PFSK-1 (cell line): ENCODE measurements at regions not wholly inside any gene's neighbourhood (a gene's known extent, or its start where the extent isn't known, plus 50 kb on each side); places are given as distances from the start of the nearest gene placed in this dataset.

Source experiments
- FOXP2 ChIP-seq: optimal IDR thresholded peaks from 2 replicates; pipeline ENCODE3; 2011; ENCODE audit warnings: borderline replicate concordance, control low read depth, inconsistent platforms; ENCODE audit not compliant: insufficient read depth; ENCODE audit errors: extremely low read length, extremely low read depth
- POLR2AphosphoS5 ChIP-seq: IDR thresholded peaks from 2 replicates; pipeline ENCODE4 v1.6.1; 2012; ENCODE audit warnings: low read depth, mild to moderate bottlenecking, control low read depth, low read length, moderate library complexity
- SIN3A ChIP-seq: IDR thresholded peaks from 2 replicates; pipeline ENCODE4 v1.6.1; 2012; ENCODE audit warnings: mild to moderate bottlenecking, low read length, moderate library complexity, borderline replicate concordance; ENCODE audit not compliant: insufficient read depth
- TAF1 ChIP-seq: IDR thresholded peaks from 2 replicates; pipeline ENCODE4 v1.6.1; 2012; ENCODE audit warnings: low read length, control low read depth, borderline replicate concordance; ENCODE audit not compliant: insufficient read depth
- TF ChIP-seq, protein P1 (sequence below), 2 experiments: IDR thresholded peaks; 2 replicates each; pipeline versions ENCODE4 v1.6.1 to v1.8.0; 2011 to 2012; ENCODE audit warnings: low read depth in 2 of 2, low read length in 2 of 2, control low read depth in 1 of 2, inconsistent platforms in 1 of 2, mild to moderate bottlenecking in 1 of 2, moderate library complexity in 1 of 2; ENCODE audit not compliant: insufficient read depth in 1 of 2

GRCh38 chr1:87592156-87592555 is 263.5 kb downstream of the LMO4 start:
- TF ChIP-seq TAF1: no peak
- no peak for TF ChIP-seq SIN3A
- TF ChIP-seq, protein P1, sequence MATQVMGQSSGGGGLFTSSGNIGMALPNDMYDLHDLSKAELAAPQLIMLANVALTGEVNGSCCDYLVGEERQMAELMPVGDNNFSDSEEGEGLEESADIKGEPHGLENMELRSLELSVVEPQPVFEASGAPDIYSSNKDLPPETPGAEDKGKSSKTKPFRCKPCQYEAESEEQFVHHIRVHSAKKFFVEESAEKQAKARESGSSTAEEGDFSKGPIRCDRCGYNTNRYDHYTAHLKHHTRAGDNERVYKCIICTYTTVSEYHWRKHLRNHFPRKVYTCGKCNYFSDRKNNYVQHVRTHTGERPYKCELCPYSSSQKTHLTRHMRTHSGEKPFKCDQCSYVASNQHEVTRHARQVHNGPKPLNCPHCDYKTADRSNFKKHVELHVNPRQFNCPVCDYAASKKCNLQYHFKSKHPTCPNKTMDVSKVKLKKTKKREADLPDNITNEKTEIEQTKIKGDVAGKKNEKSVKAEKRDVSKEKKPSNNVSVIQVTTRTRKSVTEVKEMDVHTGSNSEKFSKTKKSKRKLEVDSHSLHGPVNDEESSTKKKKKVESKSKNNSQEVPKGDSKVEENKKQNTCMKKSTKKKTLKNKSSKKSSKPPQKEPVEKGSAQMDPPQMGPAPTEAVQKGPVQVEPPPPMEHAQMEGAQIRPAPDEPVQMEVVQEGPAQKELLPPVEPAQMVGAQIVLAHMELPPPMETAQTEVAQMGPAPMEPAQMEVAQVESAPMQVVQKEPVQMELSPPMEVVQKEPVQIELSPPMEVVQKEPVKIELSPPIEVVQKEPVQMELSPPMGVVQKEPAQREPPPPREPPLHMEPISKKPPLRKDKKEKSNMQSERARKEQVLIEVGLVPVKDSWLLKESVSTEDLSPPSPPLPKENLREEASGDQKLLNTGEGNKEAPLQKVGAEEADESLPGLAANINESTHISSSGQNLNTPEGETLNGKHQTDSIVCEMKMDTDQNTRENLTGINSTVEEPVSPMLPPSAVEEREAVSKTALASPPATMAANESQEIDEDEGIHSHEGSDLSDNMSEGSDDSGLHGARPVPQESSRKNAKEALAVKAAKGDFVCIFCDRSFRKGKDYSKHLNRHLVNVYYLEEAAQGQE (IDR thresholded peaks at IDR 0.05; ENCODE audit: insufficient read depth in 1 of 2, low read depth in 2 of 2, low read length in 2 of 2): no peak
- TF ChIP-seq POLR2AphosphoS5: no peak
- TF ChIP-seq FOXP2: no peak

- no peak for TF ChIP-seq FOXP2
- no peak for TF ChIP-seq TAF1
- TF ChIP-seq, protein P1 (IDR thresholded peaks at IDR 0.05; ENCODE audit: insufficient read depth in 1 of 2, low read depth in 2 of 2, low read length in 2 of 2): no peak
- TF ChIP-seq POLR2AphosphoS5: no peak
- no peak for TF ChIP-seq SIN3A
Measured at GRCh38 chr1:87594736-87595383, 266.2 kb downstream of the LMO4 start.

GRCh38 chr1:87595384-87595781 is 266.7 kb downstream of the LMO4 start:
- TF ChIP-seq TAF1 (no peak), FOXP2 (no peak), POLR2AphosphoS5 (no peak), SIN3A (no peak)
- TF ChIP-seq, protein P1 (IDR thresholded peaks at IDR 0.05; ENCODE audit: insufficient read depth in 1 of 2, low read depth in 2 of 2, low read length in 2 of 2): no peak

GRCh38 chr1:87598429-87598828 is 269.7 kb downstream of the LMO4 start:
- TF ChIP-seq SIN3A (no peak), POLR2AphosphoS5 (no peak), TAF1 (no peak), FOXP2 (no peak)
- TF ChIP-seq, protein P1 (IDR thresholded peaks at IDR 0.05; ENCODE audit: insufficient read depth in 1 of 2, low read depth in 2 of 2, low read length in 2 of 2): no peak

- TF ChIP-seq TAF1 (no peak), FOXP2 (no peak), POLR2AphosphoS5 (no peak), SIN3A (no peak)
- TF ChIP-seq, protein P1 (IDR thresholded peaks at IDR 0.05; ENCODE audit: insufficient read depth in 1 of 2, low read depth in 2 of 2, low read length in 2 of 2): no peak
Measured at GRCh38 chr1:87599569-87599968, 270.9 kb downstream of the LMO4 start.
